ENCODE measurements at regions not wholly inside any gene's neighbourhood (a gene's known extent, or its start where the extent isn't known, plus 50 kb on each side); places are given as distances from the start of the nearest gene placed in this dataset.

- no peak for DNase-seq (ENCODE audit: low read depth, low spot score)
- in situ Hi-C loops (cut with HindIII; ENCODE audit: low pct_unique_long_range_greater_than_20kb, low sequenced_read_pairs): no loop called here
Measured at GRCh38 chr4:14249226-14249625, 621.7 kb upstream of the BOD1L1 start.

GRCh38 chr4:14254252-14254651, 626.7 kb upstream of the BOD1L1 start:
- in situ Hi-C loops (cut with HindIII; ENCODE audit: low pct_unique_long_range_greater_than_20kb, low sequenced_read_pairs): no loop called here
- DNase-seq (ENCODE audit: low read depth, low spot score): peak; percentile 77

- in situ Hi-C loops (cut with HindIII; ENCODE audit: low pct_unique_long_range_greater_than_20kb, low sequenced_read_pairs): no loop called here
- no peak for DNase-seq (ENCODE audit: low read depth, low spot score)
Measured at GRCh38 chr4:14254926-14255325, 627.4 kb upstream of the BOD1L1 start.

- DNase-seq (ENCODE audit: low read depth, low spot score): peak; percentile 35
- in situ Hi-C loops (cut with HindIII; ENCODE audit: low pct_unique_long_range_greater_than_20kb, low sequenced_read_pairs): no loop called here
Measured at GRCh38 chr4:14257903-14258302, 630.4 kb upstream of the BOD1L1 start.

GRCh38 chr4:14259936-14260335, 632.4 kb upstream of the BOD1L1 start:
- DNase-seq (ENCODE audit: low read depth, low spot score): no peak
- in situ Hi-C loops (cut with HindIII; ENCODE audit: low pct_unique_long_range_greater_than_20kb, low sequenced_read_pairs): no loop called here

- in situ Hi-C loops (cut with HindIII; ENCODE audit: low pct_unique_long_range_greater_than_20kb, low sequenced_read_pairs): no loop called here
Measured at GRCh38 chr4:14260591-14260990, 633.1 kb upstream of the BOD1L1 start.

GRCh38 chr4:14262221-14262620, 634.7 kb upstream of the BOD1L1 start:
- in situ Hi-C loops (cut with HindIII; ENCODE audit: low pct_unique_long_range_greater_than_20kb, low sequenced_read_pairs): no loop called here
- no peak for DNase-seq (ENCODE audit: low read depth, low spot score)

More at GRCh38 chr4:14260591-14260990, 633.1 kb upstream of the BOD1L1 start:
- no peak for DNase-seq (ENCODE audit: low read depth, low spot score)

- DNase-seq (ENCODE audit: low read depth, low spot score): peak; percentile 20
- in situ Hi-C loops (cut with HindIII; ENCODE audit: low pct_unique_long_range_greater_than_20kb, low sequenced_read_pairs): no loop called here
Measured at GRCh38 chr4:14264437-14264836, 636.9 kb upstream of the BOD1L1 start.

GRCh38 chr4:14265651-14266050, 638.1 kb upstream of the BOD1L1 start:
- no peak for DNase-seq (ENCODE audit: low read depth, low spot score)
- in situ Hi-C loops (cut with HindIII; ENCODE audit: low pct_unique_long_range_greater_than_20kb, low sequenced_read_pairs): no loop called here

- in situ Hi-C loops (cut with HindIII; ENCODE audit: low pct_unique_long_range_greater_than_20kb, low sequenced_read_pairs): no loop called here
- no peak for DNase-seq (ENCODE audit: low read depth, low spot score)
Measured at GRCh38 chr4:14267373-14268060, 640.0 kb upstream of the BOD1L1 start.

- DNase-seq (ENCODE audit: low read depth, low spot score): no peak
- in situ Hi-C loops (cut with HindIII; ENCODE audit: low pct_unique_long_range_greater_than_20kb, low sequenced_read_pairs): no loop called here
Measured at GRCh38 chr4:14269824-14270223, 642.3 kb upstream of the BOD1L1 start.

GRCh38 chr4:14272206-14272605, 644.7 kb upstream of the BOD1L1 start:
- no peak for DNase-seq (ENCODE audit: low read depth, low spot score)
- in situ Hi-C loops (cut with HindIII; ENCODE audit: low pct_unique_long_range_greater_than_20kb, low sequenced_read_pairs): no loop called here

- in situ Hi-C loops (cut with HindIII; ENCODE audit: low pct_unique_long_range_greater_than_20kb, low sequenced_read_pairs): no loop called here
- no peak for DNase-seq (ENCODE audit: low read depth, low spot score)
Measured at GRCh38 chr4:14277505-14277904, 650.0 kb upstream of the BOD1L1 start.

GRCh38 chr4:14280567-14280966, 653.0 kb upstream of the BOD1L1 start:
- DNase-seq (ENCODE audit: low read depth, low spot score): no peak
- in situ Hi-C loops (cut with HindIII; ENCODE audit: low pct_unique_long_range_greater_than_20kb, low sequenced_read_pairs): no loop called here

GRCh38 chr4:14284578-14284977, 657.1 kb upstream of the BOD1L1 start:
- in situ Hi-C loops (cut with HindIII; ENCODE audit: low pct_unique_long_range_greater_than_20kb, low sequenced_read_pairs): no loop called here
- no peak for DNase-seq (ENCODE audit: low read depth, low spot score)

- in situ Hi-C loops (cut with HindIII; ENCODE audit: low pct_unique_long_range_greater_than_20kb, low sequenced_read_pairs): no loop called here
- DNase-seq (ENCODE audit: low read depth, low spot score): no peak
Measured at GRCh38 chr4:14289708-14290107, 662.2 kb upstream of the BOD1L1 start.

- in situ Hi-C loops (cut with HindIII; ENCODE audit: low pct_unique_long_range_greater_than_20kb, low sequenced_read_pairs): no loop called here
- DNase-seq (ENCODE audit: low read depth, low spot score): no peak
Measured at GRCh38 chr4:14293582-14293981, 666.1 kb upstream of the BOD1L1 start.

- no peak for DNase-seq (ENCODE audit: low read depth, low spot score)
- in situ Hi-C loops (cut with HindIII; ENCODE audit: low pct_unique_long_range_greater_than_20kb, low sequenced_read_pairs): no loop called here
Measured at GRCh38 chr4:14294611-14295010, 667.1 kb upstream of the BOD1L1 start.

- in situ Hi-C loops (cut with HindIII; ENCODE audit: low pct_unique_long_range_greater_than_20kb, low sequenced_read_pairs): no loop called here
- no peak for DNase-seq (ENCODE audit: low read depth, low spot score)
Measured at GRCh38 chr4:14299166-14299565, 671.6 kb upstream of the BOD1L1 start.

GRCh38 chr4:14302021-14302420, 674.5 kb upstream of the BOD1L1 start:
- in situ Hi-C loops (cut with HindIII; ENCODE audit: low pct_unique_long_range_greater_than_20kb, low sequenced_read_pairs): no loop called here
- DNase-seq (ENCODE audit: low read depth, low spot score): no peak
